ENCODE measurements at regions not wholly inside any gene's neighbourhood (a gene's known extent, or its start where the extent isn't known, plus 50 kb on each side); places are given as distances from the start of the nearest gene placed in this dataset.

- ATAC-seq (ENCODE audit: low read depth) (no peak), DNase-seq (no peak)
- TF ChIP-seq EZH2 (IDR thresholded peaks at IDR 0.05; ENCODE audit: borderline replicate concordance, insufficient read depth, low read depth, low read length, poor library complexity, severe bottlenecking): no peak
- TF ChIP-seq, protein P1, sequence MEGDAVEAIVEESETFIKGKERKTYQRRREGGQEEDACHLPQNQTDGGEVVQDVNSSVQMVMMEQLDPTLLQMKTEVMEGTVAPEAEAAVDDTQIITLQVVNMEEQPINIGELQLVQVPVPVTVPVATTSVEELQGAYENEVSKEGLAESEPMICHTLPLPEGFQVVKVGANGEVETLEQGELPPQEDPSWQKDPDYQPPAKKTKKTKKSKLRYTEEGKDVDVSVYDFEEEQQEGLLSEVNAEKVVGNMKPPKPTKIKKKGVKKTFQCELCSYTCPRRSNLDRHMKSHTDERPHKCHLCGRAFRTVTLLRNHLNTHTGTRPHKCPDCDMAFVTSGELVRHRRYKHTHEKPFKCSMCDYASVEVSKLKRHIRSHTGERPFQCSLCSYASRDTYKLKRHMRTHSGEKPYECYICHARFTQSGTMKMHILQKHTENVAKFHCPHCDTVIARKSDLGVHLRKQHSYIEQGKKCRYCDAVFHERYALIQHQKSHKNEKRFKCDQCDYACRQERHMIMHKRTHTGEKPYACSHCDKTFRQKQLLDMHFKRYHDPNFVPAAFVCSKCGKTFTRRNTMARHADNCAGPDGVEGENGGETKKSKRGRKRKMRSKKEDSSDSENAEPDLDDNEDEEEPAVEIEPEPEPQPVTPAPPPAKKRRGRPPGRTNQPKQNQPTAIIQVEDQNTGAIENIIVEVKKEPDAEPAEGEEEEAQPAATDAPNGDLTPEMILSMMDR (IDR thresholded peaks at IDR 0.05): no peak
- Histone ChIP-seq H3K4me1 (ENCODE audit: control insufficient read depth in 2 of 2, insufficient read depth in 2 of 2, low read length in 2 of 2) (no peaks in the 10 kb centered on the region), H2AFZ (ENCODE audit: insufficient read depth, low read depth, low read length, poor library complexity, severe bottlenecking) (no peak overlapping the region), H3K9ac (ENCODE audit: low read length) (no peak overlapping the region), H3K36me3 (replicated peaks in 1 of 2; ENCODE audit: control extremely low read depth in 1 of 2, control insufficient read depth in 1 of 2, extremely low read depth in 1 of 2, insufficient read depth in 2 of 2, low read length in 1 of 2) (no peaks in the 10 kb centered on the region), H3K9me3 (ENCODE audit: control extremely low read depth in 1 of 3, control insufficient read depth in 2 of 3, insufficient read depth in 1 of 3, low read length in 2 of 3) (peaks cover 0 to 3% (median 1%) of the 10 kb centered on the region in 3 donors), H3K4me3 (ENCODE audit: control extremely low read depth in 1 of 5, extremely low read depth in 1 of 5, insufficient read depth in 1 of 5, low read depth in 2 of 5, low read length in 4 of 5) (no peak overlapping the region), H3K27ac (ENCODE audit: low read length in 2 of 2) (no peak overlapping the region), H3K27me3 (replicated peaks in 1 of 4; ENCODE audit: control extremely low read depth in 1 of 4, control insufficient read depth in 3 of 4, insufficient read depth in 4 of 4, low read length in 3 of 4) (no peaks in the 10 kb centered on the region), H3K4me2 (replicated peaks; ENCODE audit: low read depth, low read length, poor library complexity, severe bottlenecking) (no peak overlapping the region), H3K79me2 (ENCODE audit: control insufficient read depth, insufficient read depth, low read length) (no peaks in the 10 kb centered on the region), H4K20me1 (ENCODE audit: control insufficient read depth, insufficient read depth, low read length, poor library complexity, severe bottlenecking) (no peaks in the 10 kb centered on the region)
- intact Hi-C loops (cut with micrococcal nuclease): no loop called here
- POLR2A ChIA-PET: no interaction called here
- Mint-ChIP-seq H3K4me1 (no peaks in the 10 kb centered on the region), H3K27ac (no peak overlapping the region), H3K4me3 (no peak overlapping the region), H3K27me3 (no peaks in the 10 kb centered on the region), H3K9me3 (ENCODE audit: insufficient read depth) (no peaks in the 10 kb centered on the region)
- CTCF ChIA-PET: no interaction called here
- whole genome bisulfite sequencing (ENCODE audit: insufficient coverage): no CpG with 5 or more reads among the region's 1 CpG
Observed at GRCh38 chr11:95389427-95389826, 158.4 kb upstream of the SESN3 start.

DNA sequence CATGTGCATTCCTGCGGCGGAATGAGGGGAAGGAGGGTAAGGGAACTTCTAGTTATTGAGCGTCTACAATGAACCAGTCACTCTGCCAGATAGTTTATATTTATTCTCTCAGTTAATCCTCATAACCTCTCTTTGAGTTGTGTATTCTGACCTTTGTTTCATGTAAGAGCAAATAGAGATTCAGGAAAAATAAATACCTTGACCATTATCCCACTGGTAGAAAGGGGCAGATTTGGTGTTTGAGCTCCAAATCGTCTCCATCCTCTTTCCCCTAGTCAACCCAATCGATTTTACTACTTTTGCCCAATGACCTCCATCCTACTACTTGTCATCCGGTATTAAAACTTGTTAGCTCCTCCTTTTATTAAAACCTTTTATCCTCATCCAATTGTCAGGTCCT, 157.1 kb upstream of the SESN3 start:
- DNase-seq (no peak), ATAC-seq (ENCODE audit: low read depth) (no peak)
- Histone ChIP-seq H3K4me1 (ENCODE audit: control insufficient read depth in 2 of 2, insufficient read depth in 2 of 2, low read length in 2 of 2) (no peaks in the 10 kb centered on the region), H3K4me2 (replicated peaks; ENCODE audit: low read depth, low read length, poor library complexity, severe bottlenecking) (no peak overlapping the region), H4K20me1 (ENCODE audit: control insufficient read depth, insufficient read depth, low read length, poor library complexity, severe bottlenecking) (no peaks in the 10 kb centered on the region), H3K79me2 (ENCODE audit: control insufficient read depth, insufficient read depth, low read length) (no peaks in the 10 kb centered on the region), H3K4me3 (ENCODE audit: control extremely low read depth in 1 of 5, extremely low read depth in 1 of 5, insufficient read depth in 1 of 5, low read depth in 2 of 5, low read length in 4 of 5) (no peak overlapping the region), H3K9me3 (ENCODE audit: control extremely low read depth in 1 of 3, control insufficient read depth in 2 of 3, insufficient read depth in 1 of 3, low read length in 2 of 3) (no peaks in the 10 kb centered on the region), H3K27ac (ENCODE audit: low read length in 2 of 2) (no peak overlapping the region), H3K36me3 (replicated peaks in 1 of 2; ENCODE audit: control extremely low read depth in 1 of 2, control insufficient read depth in 1 of 2, extremely low read depth in 1 of 2, insufficient read depth in 2 of 2, low read length in 1 of 2) (no peaks in the 10 kb centered on the region), H2AFZ (ENCODE audit: insufficient read depth, low read depth, low read length, poor library complexity, severe bottlenecking) (no peak overlapping the region), H3K9ac (ENCODE audit: low read length) (no peak overlapping the region), H3K27me3 (replicated peaks in 1 of 4; ENCODE audit: control extremely low read depth in 1 of 4, control insufficient read depth in 3 of 4, insufficient read depth in 4 of 4, low read length in 3 of 4) (no peaks in the 10 kb centered on the region)
- TF ChIP-seq EZH2 (IDR thresholded peaks at IDR 0.05; ENCODE audit: borderline replicate concordance, insufficient read depth, low read depth, low read length, poor library complexity, severe bottlenecking): no peak
- TF ChIP-seq, protein P1 (IDR thresholded peaks at IDR 0.05): no peak
- ChIA-PET POLR2A (no interaction called here), CTCF (interaction anchor here (1.4 kb wide), 1 partner anchor 17 kb away, joined by 3 read pairs; no protein-coding TSS in a partner anchor)
- Mint-ChIP-seq H3K4me1 (no peaks in the 10 kb centered on the region), H3K9me3 (ENCODE audit: insufficient read depth) (no peaks in the 10 kb centered on the region), H3K27me3 (no peaks in the 10 kb centered on the region), H3K27ac (no peak overlapping the region), H3K4me3 (no peak overlapping the region)
- WGBS (ENCODE audit: insufficient coverage): 100% methylated on average over 2 of the region's 6 CpGs
- intact Hi-C loops (cut with micrococcal nuclease): no loop called here

Data from B cell (primary cell).